ENCODE measurements at regions not wholly inside any gene's neighbourhood (a gene's known extent, or its start where the extent isn't known, plus 50 kb on each side); places are given as distances from the start of the nearest gene placed in this dataset.
A peak's percentile ranks its signal among the peaks of the same experiment; 100 is the strongest.

DNA sequence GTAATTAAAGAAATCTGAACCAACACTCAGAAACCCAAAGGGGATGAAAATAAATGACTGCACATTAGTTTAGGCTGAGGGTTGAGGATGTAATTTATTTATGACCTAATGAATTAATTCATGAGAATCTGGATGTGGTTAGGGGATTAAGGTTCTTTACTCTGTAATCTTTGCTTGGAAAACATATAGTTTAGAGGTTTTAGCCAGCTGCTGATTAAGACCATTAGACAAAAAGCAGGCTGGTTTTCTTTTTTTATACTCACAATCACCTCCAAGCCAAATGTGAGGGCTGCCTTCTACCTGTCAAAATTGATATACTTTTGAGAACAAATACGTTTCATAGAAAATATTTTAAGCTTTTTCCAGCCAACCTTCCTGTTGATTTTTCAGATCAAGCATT, 2705.8 kb downstream of the PCDH7 start:
- no peaks in the 10 kb centered on the region for H3K27me3 Mint-ChIP-seq (ENCODE audit: insufficient read depth, low read depth)

DNA sequence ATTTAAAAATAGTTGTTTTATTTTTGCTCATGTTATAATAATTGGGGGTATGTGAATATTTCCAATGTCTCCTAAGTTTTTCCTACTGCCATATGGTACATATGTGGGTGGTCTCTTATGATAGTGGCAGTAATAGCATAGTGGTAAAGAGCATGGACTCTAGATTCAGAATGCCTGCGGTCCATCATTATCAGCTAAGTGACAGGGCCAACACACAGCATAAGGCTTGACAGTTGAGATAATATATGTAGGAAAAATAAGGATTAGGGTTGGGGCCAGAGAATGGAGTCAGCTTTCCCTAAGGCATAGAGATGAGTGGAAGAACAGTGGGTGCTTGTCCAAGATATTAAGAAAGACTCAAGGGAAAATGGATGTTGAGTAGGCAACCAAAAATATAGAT, 2707.5 kb downstream of the PCDH7 start:
- no peak overlapping the region for H3K27ac Mint-ChIP-seq
- H3K4me1 Mint-ChIP-seq: no peaks in the 10 kb centered on the region
- Histone ChIP-seq H3K9me3 (ENCODE audit: low read depth) (no peaks in the 10 kb centered on the region), H3K27me3 (no peaks in the 10 kb centered on the region), H4K20me1 (ENCODE audit: low read depth) (no peaks in the 10 kb centered on the region), H3K36me3 (no peaks in the 10 kb centered on the region), H3K79me2 (ENCODE audit: low read depth) (no peaks in the 10 kb centered on the region), H3K4me1 (no peaks in the 10 kb centered on the region), H3K4me3 (no peak overlapping the region), H3K9ac (no peak overlapping the region), H3K27ac (no peak overlapping the region), H2AFZ (replicated peaks) (no peak overlapping the region), H3F3A (ENCODE audit: low read depth) (no peaks in the 10 kb centered on the region), H3K4me2 (no peak overlapping the region)
- no peak for DNase-seq (ENCODE audit: low spot score)
- no peaks in the 10 kb centered on the region for H3K27me3 Mint-ChIP-seq (ENCODE audit: insufficient read depth, low read depth)
- TF ChIP-seq EZH2 (IDR thresholded peaks at IDR 0.05) (no peak), EZH2phosphoT487 (IDR thresholded peaks at IDR 0.05) (no peak)
- no peak overlapping the region for H3K4me3 Mint-ChIP-seq
- no peaks in the 10 kb centered on the region for H3K9me3 Mint-ChIP-seq
- no peaks in the 10 kb centered on the region for H3K36me3 Mint-ChIP-seq

More for the DNA sequence above, 2705.8 kb downstream of the PCDH7 start:
- Mint-ChIP-seq H3K9me3 (no peaks in the 10 kb centered on the region), H3K4me3 (no peak overlapping the region), H3K27ac (no peak overlapping the region), H3K4me1 (no peaks in the 10 kb centered on the region), H3K36me3 (no peaks in the 10 kb centered on the region)
- Histone ChIP-seq H3K4me1 (no peaks in the 10 kb centered on the region), H3K79me2 (ENCODE audit: low read depth) (no peaks in the 10 kb centered on the region), H3K4me3 (no peak overlapping the region), H3F3A (ENCODE audit: low read depth) (no peaks in the 10 kb centered on the region), H3K27me3 (no peaks in the 10 kb centered on the region), H3K36me3 (no peaks in the 10 kb centered on the region), H3K27ac (no peak overlapping the region), H3K9ac (no peak overlapping the region), H3K4me2 (no peak overlapping the region), H2AFZ (replicated peaks) (no peak overlapping the region), H3K9me3 (ENCODE audit: low read depth) (no peaks in the 10 kb centered on the region), H4K20me1 (ENCODE audit: low read depth) (no peaks in the 10 kb centered on the region)
- TF ChIP-seq EZH2phosphoT487 (IDR thresholded peaks at IDR 0.05): no peak
- no peak for TF ChIP-seq EZH2 (IDR thresholded peaks at IDR 0.05)
- TF ChIP-seq, protein P1, sequence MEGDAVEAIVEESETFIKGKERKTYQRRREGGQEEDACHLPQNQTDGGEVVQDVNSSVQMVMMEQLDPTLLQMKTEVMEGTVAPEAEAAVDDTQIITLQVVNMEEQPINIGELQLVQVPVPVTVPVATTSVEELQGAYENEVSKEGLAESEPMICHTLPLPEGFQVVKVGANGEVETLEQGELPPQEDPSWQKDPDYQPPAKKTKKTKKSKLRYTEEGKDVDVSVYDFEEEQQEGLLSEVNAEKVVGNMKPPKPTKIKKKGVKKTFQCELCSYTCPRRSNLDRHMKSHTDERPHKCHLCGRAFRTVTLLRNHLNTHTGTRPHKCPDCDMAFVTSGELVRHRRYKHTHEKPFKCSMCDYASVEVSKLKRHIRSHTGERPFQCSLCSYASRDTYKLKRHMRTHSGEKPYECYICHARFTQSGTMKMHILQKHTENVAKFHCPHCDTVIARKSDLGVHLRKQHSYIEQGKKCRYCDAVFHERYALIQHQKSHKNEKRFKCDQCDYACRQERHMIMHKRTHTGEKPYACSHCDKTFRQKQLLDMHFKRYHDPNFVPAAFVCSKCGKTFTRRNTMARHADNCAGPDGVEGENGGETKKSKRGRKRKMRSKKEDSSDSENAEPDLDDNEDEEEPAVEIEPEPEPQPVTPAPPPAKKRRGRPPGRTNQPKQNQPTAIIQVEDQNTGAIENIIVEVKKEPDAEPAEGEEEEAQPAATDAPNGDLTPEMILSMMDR (IDR thresholded peaks at IDR 0.05): no peak
- no peak for DNase-seq (ENCODE audit: low spot score)

DNA sequence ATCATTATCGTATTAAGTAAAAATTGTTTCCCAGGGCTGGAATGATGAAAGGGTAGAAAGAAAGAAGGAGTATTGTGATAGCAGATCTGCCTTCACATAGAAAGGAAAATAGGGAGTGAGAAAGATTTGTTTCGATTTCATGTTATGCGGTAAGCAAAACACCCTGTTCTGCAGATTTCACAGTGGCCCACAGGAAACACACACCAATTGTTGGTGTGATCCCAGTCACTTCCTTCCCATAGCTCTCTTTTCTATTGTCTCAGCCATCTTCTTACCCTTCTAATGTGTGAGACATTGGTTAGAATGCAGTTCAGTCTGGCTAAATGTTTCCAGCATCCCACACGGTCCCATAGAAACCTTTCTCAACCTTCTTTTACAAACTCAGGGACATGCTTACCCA, 2709.8 kb downstream of the PCDH7 start:
- no peak for TF ChIP-seq EZH2 (IDR thresholded peaks at IDR 0.05)
- TF ChIP-seq EZH2phosphoT487 (IDR thresholded peaks at IDR 0.05): no peak
- TF ChIP-seq, protein P1 (IDR thresholded peaks at IDR 0.05): no peak
- Histone ChIP-seq H3K27me3 (no peaks in the 10 kb centered on the region), H3K4me2 (no peak overlapping the region), H3K36me3 (no peaks in the 10 kb centered on the region), H3F3A (ENCODE audit: low read depth) (no peaks in the 10 kb centered on the region), H3K27ac (no peak overlapping the region), H3K9ac (no peak overlapping the region), H3K79me2 (ENCODE audit: low read depth) (no peaks in the 10 kb centered on the region), H3K4me3 (no peak overlapping the region), H2AFZ (replicated peaks) (peak overlapping the region; percentile 13), H3K4me1 (no peaks in the 10 kb centered on the region), H3K9me3 (ENCODE audit: low read depth) (no peaks in the 10 kb centered on the region), H4K20me1 (ENCODE audit: low read depth) (no peaks in the 10 kb centered on the region)
- no peaks in the 10 kb centered on the region for H3K4me1 Mint-ChIP-seq
- H3K36me3 Mint-ChIP-seq: no peaks in the 10 kb centered on the region
- no peak overlapping the region for H3K27ac Mint-ChIP-seq
- H3K27me3 Mint-ChIP-seq (ENCODE audit: insufficient read depth, low read depth): no peaks in the 10 kb centered on the region
- H3K4me3 Mint-ChIP-seq: no peak overlapping the region
- DNase-seq (ENCODE audit: low spot score): no peak
- H3K9me3 Mint-ChIP-seq: no peaks in the 10 kb centered on the region

DNA sequence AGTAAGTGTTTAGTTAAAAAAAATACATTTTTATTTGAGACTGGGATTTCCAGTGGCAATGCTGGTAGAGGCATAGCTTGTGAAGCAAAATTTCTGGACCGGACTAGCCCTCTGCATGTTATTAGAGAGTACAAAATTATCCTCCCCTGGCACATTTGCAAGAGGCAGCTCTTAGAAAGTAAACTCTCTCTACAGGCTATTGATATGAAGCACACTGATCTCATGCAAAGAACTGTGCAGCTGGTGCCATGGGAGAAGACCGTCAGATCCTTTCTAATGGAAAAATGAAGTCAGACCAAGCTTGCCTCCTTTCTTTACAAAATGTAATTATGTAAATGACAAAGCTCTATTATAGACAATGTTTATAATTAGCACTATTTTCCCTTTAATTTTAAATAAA, 2717.2 kb downstream of the PCDH7 start:
- Histone ChIP-seq H2AFZ (replicated peaks) (no peak overlapping the region), H4K20me1 (ENCODE audit: low read depth) (no peaks in the 10 kb centered on the region), H3K4me1 (no peaks in the 10 kb centered on the region), H3K36me3 (no peaks in the 10 kb centered on the region), H3K27me3 (no peaks in the 10 kb centered on the region), H3F3A (ENCODE audit: low read depth) (no peaks in the 10 kb centered on the region), H3K27ac (no peak overlapping the region), H3K4me2 (no peak overlapping the region), H3K79me2 (ENCODE audit: low read depth) (no peaks in the 10 kb centered on the region), H3K4me3 (no peak overlapping the region), H3K9ac (no peak overlapping the region), H3K9me3 (ENCODE audit: low read depth) (no peaks in the 10 kb centered on the region)
- H3K4me1 Mint-ChIP-seq: no peaks in the 10 kb centered on the region
- no peaks in the 10 kb centered on the region for H3K36me3 Mint-ChIP-seq
- no peaks in the 10 kb centered on the region for H3K9me3 Mint-ChIP-seq
- H3K27me3 Mint-ChIP-seq (ENCODE audit: insufficient read depth, low read depth): no peaks in the 10 kb centered on the region
- TF ChIP-seq, protein P1 (IDR thresholded peaks at IDR 0.05): no peak
- TF ChIP-seq EZH2 (IDR thresholded peaks at IDR 0.05) (no peak), EZH2phosphoT487 (IDR thresholded peaks at IDR 0.05) (no peak)
- H3K4me3 Mint-ChIP-seq: no peak overlapping the region
- H3K27ac Mint-ChIP-seq: no peak overlapping the region
- no peak for DNase-seq (ENCODE audit: low spot score)

Data from neural progenitor cell (in vitro differentiated cells).